GM12878 (cell line): ENCODE measurements at regions not wholly inside any gene's neighbourhood (a gene's known extent, or its start where the extent isn't known, plus 50 kb on each side); places are given as distances from the start of the nearest gene placed in this dataset.

Experiments
- ATAC-seq: fragments of 200-7000 bp; cut with Tn5 transposase; 3 replicates; pipeline ENCODE4 v1.9.1; 2020; ENCODE audit warnings: mild to moderate bottlenecking, moderate library complexity
- BruUV-seq: library from RNA; stranded (reverse); fragments of 400-500 nt; replicated peaks from 2 replicates; lab custom pipeline; 2021; lab: Mats Ljungman, UMichigan
- CTCF ChIA-PET: fragments of 300-600 bp; sonication (Branson Sonifier 250); formaldehyde crosslinking; extraction: SDS; loops from one replicate; lab custom pipeline; 2021; ENCODE audit warnings: inconsistent platforms; lab: Yijun Ruan, JAX
- POLR2A ChIA-PET: fragments of 350-600 bp; formaldehyde crosslinking; extraction: SDS; loops from one replicate; lab custom pipeline; 2021; ENCODE audit warnings: inconsistent platforms; lab: Charles Lee
- RAD21 ChIA-PET: fragments of 300-600 bp; sonication (Branson Sonifier 250); formaldehyde crosslinking; loops from one replicate; lab custom pipeline; 2023; ENCODE audit warnings: antibody characterized with exemption; ENCODE audit not compliant: unreplicated experiment; lab: Charles Lee
- SMC1A ChIA-PET: fragments of 300-600 bp; sonication (Branson Sonifier 250); formaldehyde crosslinking; loops from one replicate; lab custom pipeline; 2023; ENCODE audit not compliant: unreplicated experiment, uncharacterized antibody; lab: Charles Lee
- DNase-seq: peaks from one replicate; pipeline ENCODE4 v3.0.0-alpha.2; 2011; ENCODE audit warnings: low read depth, low spot score
- FAIRE-seq: peaks from 3 replicates; lab custom pipeline; 2011; peaks lifted over from hg19 to GRCh38; lab: Jason Lieb, UNC
- H2AFZ ChIP-seq: 2 replicates; pipeline ENCODE4 v1.6.0; 2011; ENCODE audit warnings: low read depth, low read length, control low read depth; ENCODE audit not compliant: control insufficient read depth
- H3K27ac ChIP-seq: 2 replicates; pipeline ENCODE4 v1.5.1; 2011; ENCODE audit warnings: control low read depth; ENCODE audit not compliant: control insufficient read depth, insufficient read depth
- H3K27me3 ChIP-seq, 2 experiments: replicated peaks in 1 of 2; 2 replicates each; pipeline versions ENCODE4 v1.6.0 to v1.6.1; 2011; ENCODE audit warnings: low read length in 1 of 2; ENCODE audit not compliant: control insufficient read depth in 2 of 2, insufficient read depth in 2 of 2
- H3K36me3 ChIP-seq, 2 experiments: 2 replicates each; pipeline ENCODE4 v1.5.1; 2011; ENCODE audit warnings: low read length in 1 of 2; ENCODE audit not compliant: control insufficient read depth in 2 of 2, insufficient read depth in 2 of 2
- H3K4me1 ChIP-seq: 2 replicates; pipeline ENCODE4 v1.6.1; 2011; ENCODE audit warnings: mild to moderate bottlenecking, low read length, moderate library complexity, mixed read lengths; ENCODE audit not compliant: control insufficient read depth, insufficient read depth
- H3K4me2 ChIP-seq: 2 replicates; pipeline ENCODE4 v1.6.0; 2011; ENCODE audit warnings: control low read depth; ENCODE audit not compliant: control insufficient read depth, insufficient read depth
- H3K4me3 ChIP-seq: fragments of 200-600 bp; sonication (generic); 2 replicates; pipeline ENCODE4 v1.5.1; 2016
- H3K79me2 ChIP-seq: 2 replicates; pipeline ENCODE4 v1.6.0; 2011; ENCODE audit warnings: low read length; ENCODE audit not compliant: control insufficient read depth, insufficient read depth
- H3K9ac ChIP-seq: 2 replicates; pipeline ENCODE4 v1.8.0; 2011; ENCODE audit warnings: low read length, control low read depth, mixed read lengths; ENCODE audit not compliant: control insufficient read depth, insufficient read depth
- H3K9me3 ChIP-seq: replicated peaks from 3 replicates; pipeline ENCODE4 v1.5.1; 2011; ENCODE audit warnings: mild to moderate bottlenecking, low read length; ENCODE audit not compliant: control insufficient read depth, insufficient read depth
- H4K20me1 ChIP-seq: 2 replicates; pipeline ENCODE4 v1.6.0; 2011; ENCODE audit not compliant: control insufficient read depth, insufficient read depth
- ASH2L ChIP-seq: fragments of 300-600, 200-600 bp; sonication (generic); IDR thresholded peaks from 2 replicates; pipeline ENCODE4 v1.6.1; 2017; ENCODE audit warnings: low read depth, mild to moderate bottlenecking, borderline replicate concordance
- ESRRA ChIP-seq: IDR thresholded peaks from 2 replicates; pipeline ENCODE4 v1.6.1; 2012; ENCODE audit warnings: mild to moderate bottlenecking, low read length, improper control_type of control experiment
- EZH2 ChIP-seq: IDR thresholded peaks from 2 replicates; pipeline ENCODE4 v1.6.1; 2012; ENCODE audit warnings: low read depth, mild to moderate bottlenecking, control low read depth, inconsistent platforms, low read length, borderline replicate concordance; ENCODE audit not compliant: control insufficient read depth
- RBBP5 ChIP-seq: fragments of 200-600 bp; sonication (generic); conservative IDR thresholded peaks from 2 replicates; pipeline ENCODE4 v1.6.1; 2016
- SMC3 ChIP-seq: IDR thresholded peaks from 2 replicates; pipeline ENCODE4 v1.6.1; 2011; ENCODE audit warnings: low read length, improper control_type of control experiment, borderline replicate concordance
- ZBED1 ChIP-seq: IDR thresholded peaks from 2 replicates; pipeline ENCODE4 v1.6.1; 2016; ENCODE audit warnings: borderline replicate concordance
- WGBS: methylation state at CpG from one replicate; pipeline ENCODE4 v1.1.6; 2016; ENCODE audit warnings: low lambda C conversion rate; ENCODE audit not compliant: insufficient replicate concordance, insufficient coverage; ENCODE audit errors: missing lambda C conversion rate; 5-methylcytosine and 5-hydroxymethylcytosine counted together
- in situ Hi-C: fragments of 300-500 bp; cut with MboI; formaldehyde crosslinking; loops from 9 replicates; pipeline ENCODE4 v1.14.3; 2018; ENCODE audit warnings: mixed read lengths
- intact Hi-C: fragments of 100-400 bp; cut with micrococcal nuclease; formaldehyde crosslinking; loops from one replicate; pipeline ENCODE4 v1.14.2; 2022; ENCODE audit not compliant: unreplicated experiment
- TF ChIP-seq, protein P1 (sequence below): IDR thresholded peaks from 2 replicates; pipeline ENCODE4 v1.6.1; 2011; ENCODE audit warnings: low read depth, low read length, improper control_type of control experiment, borderline replicate concordance

DNA sequence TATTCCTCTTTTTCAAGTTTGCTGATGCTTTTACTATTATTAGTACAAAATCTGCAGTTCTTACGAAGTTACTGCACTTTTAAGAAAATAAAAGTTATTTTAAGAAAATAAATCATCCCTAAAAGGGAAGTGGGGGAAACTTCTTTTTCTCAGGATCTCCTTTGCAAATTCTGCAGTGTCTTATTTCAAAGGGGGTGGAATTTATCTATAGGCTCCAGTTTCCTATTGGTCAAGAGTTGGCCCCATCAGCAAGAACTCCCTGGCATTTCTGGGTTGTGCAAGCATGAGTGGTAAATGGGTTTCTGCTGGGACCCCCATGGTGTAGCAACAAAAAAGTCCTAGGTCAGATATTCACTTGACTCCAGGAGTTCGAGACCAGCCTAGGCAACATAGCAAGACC, 136.3 kb upstream of the PRDM1 start:
- no peaks in the 10 kb centered on the region for H3K79me2 ChIP-seq
- WGBS: 12% methylated on average over 2 of the region's 2 CpGs
- H3K36me3 ChIP-seq: no peaks in the 10 kb centered on the region
- H3K4me3 ChIP-seq: no peak overlapping the region
- FAIRE-seq (no peak), ATAC-seq (no peak), DNase-seq (no peak)
- H3K9ac ChIP-seq: no peak overlapping the region
- ChIA-PET POLR2A (no interaction called here), CTCF (interaction anchor here (0.9 kb wide), 1 partner anchor 273 kb away, joined by 3 read pairs; no protein-coding TSS in a partner anchor), SMC1A (interaction anchor here (1.2 kb wide), 1 partner anchor 273 kb away, joined by 3 read pairs; no protein-coding TSS in a partner anchor)
- no peaks in the 10 kb centered on the region for H4K20me1 ChIP-seq
- H2AFZ ChIP-seq: no peak overlapping the region
- H3K27ac ChIP-seq: no peak overlapping the region
- no peak overlapping the region for H3K4me2 ChIP-seq
- in situ Hi-C loops: no loop called here
- intact Hi-C loops: no loop called here
- BruUV-seq: no TSS peak
- H3K9me3 ChIP-seq: no peaks in the 10 kb centered on the region
- no peaks in the 10 kb centered on the region for H3K4me1 ChIP-seq
- peaks cover 0 to 3% of the 10 kb centered on the region in 2 experiments; a peak in 1 of 4 replicates for H3K27me3 ChIP-seq
- TF ChIP-seq ZBED1 (no peak), SMC3 (no peak), RBBP5 (no peak)
- TF ChIP-seq, all 136 proteins: peak for 0
- RAD21 ChIA-PET: interaction anchor here (0.7 to 1.0 kb wide), 3 partner anchors 490 to 1669 kb away, joined by 3 to 4 read pairs (median 3); no protein-coding TSS in a partner anchor

DNA sequence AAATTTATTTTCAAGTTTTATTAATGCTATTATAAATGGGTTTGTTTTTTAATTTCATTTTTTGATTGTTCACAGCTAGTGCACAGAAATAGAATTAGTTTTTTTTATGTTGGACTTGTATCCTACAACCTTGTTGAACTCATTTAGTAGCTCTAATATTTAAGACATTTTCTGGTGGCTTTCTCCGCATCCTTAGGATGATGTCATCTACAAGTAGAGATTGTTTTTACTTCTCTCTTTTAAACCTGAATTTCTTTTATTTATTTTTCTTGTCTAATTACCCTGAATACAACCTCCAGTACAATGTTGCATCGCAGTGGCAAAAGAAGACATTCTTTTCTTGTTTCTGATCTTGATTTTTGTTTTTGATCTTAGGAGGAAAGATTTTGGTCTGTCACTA, 142.6 kb upstream of the PRDM1 start:
- WGBS: 78% methylated on average over 2 of the region's 2 CpGs
- no peak for ATAC-seq
- CTCF ChIA-PET: no interaction called here

More for the DNA sequence above, 142.6 kb upstream of the PRDM1 start:
- intact Hi-C loops (no loop called here), in situ Hi-C loops (no loop called here)
- Histone ChIP-seq H3K4me3 (no peak overlapping the region), H3K27me3 (no peaks in the 10 kb centered on the region; a peak in 1 of 4 replicates), H3K79me2 (no peaks in the 10 kb centered on the region), H3K36me3 (no peaks in the 10 kb centered on the region), H3K9me3 (no peaks in the 10 kb centered on the region), H3K27ac (no peak overlapping the region), H4K20me1 (no peaks in the 10 kb centered on the region), H3K4me1 (no peaks in the 10 kb centered on the region), H2AFZ (no peak overlapping the region), H3K9ac (no peak overlapping the region), H3K4me2 (no peak overlapping the region)
- ChIA-PET RAD21 (interaction anchor here (0.6 kb wide), 1 partner anchor 813 kb away, joined by 3 read pairs; no protein-coding TSS in a partner anchor), SMC1A (no interaction called here), POLR2A (interaction anchor here (0.6 kb wide), 1 partner anchor 19 kb away, joined by 4 read pairs; no protein-coding TSS in a partner anchor)
- TF ChIP-seq, protein P1, sequence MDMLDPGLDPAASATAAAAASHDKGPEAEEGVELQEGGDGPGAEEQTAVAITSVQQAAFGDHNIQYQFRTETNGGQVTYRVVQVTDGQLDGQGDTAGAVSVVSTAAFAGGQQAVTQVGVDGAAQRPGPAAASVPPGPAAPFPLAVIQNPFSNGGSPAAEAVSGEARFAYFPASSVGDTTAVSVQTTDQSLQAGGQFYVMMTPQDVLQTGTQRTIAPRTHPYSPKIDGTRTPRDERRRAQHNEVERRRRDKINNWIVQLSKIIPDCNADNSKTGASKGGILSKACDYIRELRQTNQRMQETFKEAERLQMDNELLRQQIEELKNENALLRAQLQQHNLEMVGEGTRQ: no peak
- no peak for TF ChIP-seq EZH2
- TF ChIP-seq ASH2L: no peak
- TF ChIP-seq ESRRA: no peak
- DNase-seq: no peak
- FAIRE-seq: no peak
- BruUV-seq: no TSS peak
